HepG2 (cell line): ENCODE measurements at regions not wholly inside any gene's neighbourhood (a gene's known extent, or its start where the extent isn't known, plus 50 kb on each side); places are given as distances from the start of the nearest gene placed in this dataset.

Experiments used
- DMTF1 ChIP-seq: sonication (generic); formaldehyde crosslinking; IDR thresholded peaks from 2 replicates; pipeline ENCODE4 v1.4.0; 2020; ENCODE audit warnings: mild to moderate bottlenecking, missing genetic modification reagents
- EHMT2 ChIP-seq: fragments of 200-600 bp; sonication (generic); IDR thresholded peaks from 2 replicates; pipeline ENCODE4 v1.7.0; 2017; ENCODE audit warnings: antibody characterized with exemption, low read depth, low read length, borderline replicate concordance
- HOXA3 ChIP-seq: sonication (generic); formaldehyde crosslinking; IDR thresholded peaks from 2 replicates; pipeline ENCODE4 v1.5.0; 2020; ENCODE audit warnings: missing genetic modification reagents
- ISL2 ChIP-seq: sonication (generic); formaldehyde crosslinking; IDR thresholded peaks from 2 replicates; pipeline ENCODE4 v1.5.0; 2020; ENCODE audit warnings: missing genetic modification reagents
- MEIS2 ChIP-seq: sonication (generic); formaldehyde crosslinking; IDR thresholded peaks from 2 replicates; pipeline ENCODE4 v1.9.0; 2021; ENCODE audit warnings: mild to moderate bottlenecking, missing genetic modification reagents
- NR2F1 ChIP-seq, 2 experiments: fragments of 450-650 bp in 1 of 2; formaldehyde crosslinking in 1 of 2; IDR thresholded peaks; 2 replicates each; pipeline versions ENCODE4 v1.5.0 to v1.6.1; 2016 to 2020; ENCODE audit warnings: mild to moderate bottlenecking in 1 of 2, missing compliant biosample characterization in 1 of 2, missing genetic modification reagents in 1 of 2, moderate library complexity in 1 of 2
- PRDM10 ChIP-seq: sonication (generic); formaldehyde crosslinking; IDR thresholded peaks from 2 replicates; pipeline ENCODE4 v1.4.0; 2020; ENCODE audit warnings: low read depth, missing genetic modification reagents
- ZBTB40 ChIP-seq, 2 experiments: fragments of 450-650 bp in 1 of 2; sonication (generic) in 1 of 2; formaldehyde crosslinking in 1 of 2; IDR thresholded peaks; 2 replicates each; pipeline versions ENCODE4 v1.6.1 to v1.8.0; 2016 to 2022; ENCODE audit warnings: antibody characterized with exemption in 1 of 2, mild to moderate bottlenecking in 1 of 2, missing genetic modification reagents in 1 of 2
- ZFX ChIP-seq: sonication (generic); formaldehyde crosslinking; IDR thresholded peaks from 2 replicates; pipeline ENCODE4 v1.4.0; 2020; ENCODE audit warnings: mild to moderate bottlenecking, low read depth, missing genetic modification reagents, moderate library complexity
- ZFY ChIP-seq: sonication (generic); formaldehyde crosslinking; IDR thresholded peaks from 2 replicates; pipeline ENCODE4 v1.4.0; 2020; ENCODE audit warnings: missing genetic modification reagents
- ZMYM4 ChIP-seq: sonication (generic); formaldehyde crosslinking; IDR thresholded peaks from 2 replicates; pipeline ENCODE4 v1.8.1; 2023; ENCODE audit warnings: mild to moderate bottlenecking, missing genetic modification reagents
- ZNF296 ChIP-seq: sonication (generic); formaldehyde crosslinking; conservative IDR thresholded peaks from 2 replicates; pipeline ENCODE4 v1.5.0; 2020; ENCODE audit warnings: mild to moderate bottlenecking, missing genetic modification reagents
- ZSCAN12 ChIP-seq: sonication (generic); formaldehyde crosslinking; IDR thresholded peaks from 2 replicates; pipeline ENCODE4 v1.9.0; 2021; ENCODE audit warnings: mild to moderate bottlenecking, missing genetic modification reagents

GRCh38 chr2:43070676-43071502 lies 155.5 kb downstream of the ZFP36L2 start (continued):
- TF ChIP-seq PRDM10 (CRISPR knock-in tag) (no peak), ZBTB40 (IDR thresholded peaks at IDR 0.05) (no peak), ZBTB40 (CRISPR knock-in tag; IDR thresholded peaks at IDR 0.05) (peak; percentile 44; the same call in 1 of the 2 replicates), ZNF296 (CRISPR knock-in tag) (peak; percentile 78; the same call in 1 of the 2 replicates), DMTF1 (CRISPR knock-in tag) (no peak), NR2F1 (CRISPR knock-in tag; IDR thresholded peaks at IDR 0.05) (peak; percentile 23 to 81; a peak in 1 of 4 replicates), ZFX (CRISPR knock-in tag) (peak; percentile 77), ZSCAN12 (CRISPR knock-in tag) (no peak), ZFY (peak; percentile 63), EHMT2 (no peak), MEIS2 (CRISPR knock-in tag) (peak; percentile 74; the same call in 1 of the 2 replicates), ISL2 (CRISPR knock-in tag) (no peak), HOXA3 (peak; percentile 62), ZMYM4 (CRISPR knock-in tag) (peak; percentile 53; the same call in 1 of the 2 replicates)
